ENCODE measurements at regions not wholly inside any gene's neighbourhood (a gene's known extent, or its start where the extent isn't known, plus 50 kb on each side); places are given as distances from the start of the nearest gene placed in this dataset.
"Not testable (repeated sequence)": the region's sequence is repeated elsewhere in the genome, so short reads cannot be mapped to it uniquely, and the experiment has no call there.

DNA sequence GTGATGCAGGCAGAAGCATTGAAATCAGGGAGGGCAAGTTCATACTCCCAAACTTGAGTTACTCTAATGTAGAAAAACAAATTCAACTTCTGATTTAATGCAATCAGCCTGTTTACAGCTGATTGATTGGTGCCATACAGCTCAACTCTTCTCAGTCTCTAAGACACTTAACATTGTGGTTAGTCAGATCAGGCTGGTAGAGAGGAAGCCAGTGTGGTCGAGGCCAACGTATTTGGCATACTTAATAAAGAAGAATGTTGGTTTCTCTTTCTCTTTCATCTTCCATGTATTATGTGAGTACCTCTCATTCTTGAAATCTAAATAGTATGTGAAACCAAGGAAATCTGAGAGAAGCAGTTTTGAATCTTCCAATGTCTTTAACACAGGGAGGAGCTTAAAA lies 255.0 kb upstream of the SLITRK1 start:
- Histone ChIP-seq H3K9me3 (no peaks in the 10 kb centered on the region), H3K27me3 (no peaks in the 10 kb centered on the region), H3K36me3 (no peaks in the 10 kb centered on the region), H3K4me3 (no peak overlapping the region)
- DNase-seq, result no peak

DNA sequence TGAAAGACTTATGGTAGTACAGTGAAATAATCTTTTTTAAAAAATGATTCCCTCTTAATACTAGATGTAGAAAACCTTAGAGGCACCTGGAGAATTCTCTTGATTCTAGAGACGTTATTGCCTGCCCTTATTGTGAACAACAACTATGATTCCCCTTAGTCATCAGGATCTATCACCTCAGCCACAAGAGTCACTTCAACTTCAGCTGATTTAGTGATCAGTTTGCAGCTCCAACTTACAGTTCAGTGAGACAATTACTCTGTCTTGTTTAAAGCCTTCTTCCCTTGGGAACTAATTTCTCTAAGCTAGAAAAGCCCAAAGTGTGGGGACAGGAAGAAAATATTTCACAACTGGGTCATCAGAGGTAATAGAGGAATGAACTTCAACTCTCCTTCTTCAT lies 254.3 kb upstream of the SLITRK1 start:
- H3K27me3 ChIP-seq, result no peaks in the 10 kb centered on the region
- no peaks in the 10 kb centered on the region for H3K36me3 ChIP-seq
- no peak for DNase-seq
- no peaks in the 10 kb centered on the region for H3K9me3 ChIP-seq
- H3K4me3 ChIP-seq, result no peak overlapping the region

DNA sequence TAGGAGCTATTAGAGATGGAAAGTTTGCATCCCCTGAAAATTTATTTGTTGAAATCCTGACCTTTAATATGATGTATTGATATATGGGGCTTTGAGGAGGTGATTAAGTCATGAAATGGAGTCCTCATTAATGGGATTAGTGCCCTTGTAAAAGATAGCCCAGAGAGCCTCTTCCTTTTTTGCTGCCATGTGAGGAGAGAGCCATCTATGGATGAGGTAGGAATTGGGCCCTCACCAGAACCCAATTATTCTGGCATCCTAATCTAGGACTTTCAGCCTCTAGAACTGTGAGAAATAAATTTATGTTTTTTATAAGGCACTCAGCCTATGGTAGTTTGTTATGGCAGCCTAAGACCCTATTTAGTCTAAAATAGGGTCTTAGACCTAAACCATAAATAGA lies 250.2 kb upstream of the SLITRK1 start:
- Histone ChIP-seq H3K36me3 (no peaks in the 10 kb centered on the region), H3K4me3 (no peak overlapping the region), H3K9me3 (no peaks in the 10 kb centered on the region), H3K27me3 (no peaks in the 10 kb centered on the region)
- no peak for DNase-seq

DNA sequence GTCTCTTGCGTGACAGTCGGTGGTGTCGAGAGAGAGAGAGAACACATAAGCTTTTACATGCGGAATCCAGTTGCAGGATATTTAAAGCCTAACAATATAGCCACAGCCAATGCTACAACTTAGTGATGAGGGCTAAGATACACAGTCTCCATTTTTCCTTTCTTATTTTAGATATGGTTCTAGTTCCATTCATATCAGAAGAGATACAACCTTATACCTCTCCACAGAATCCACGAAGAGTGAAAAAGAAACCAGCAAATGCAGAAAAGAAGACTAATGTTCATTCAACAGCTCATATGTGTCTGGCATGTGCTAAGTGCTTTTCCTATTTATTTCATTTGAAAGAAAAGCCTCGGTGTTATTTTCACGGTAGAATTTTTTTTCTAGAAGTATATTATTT lies 249.0 kb upstream of the SLITRK1 start:
- Histone ChIP-seq H3K4me3 (no peak overlapping the region), H3K36me3 (no peaks in the 10 kb centered on the region), H3K27me3 (no peaks in the 10 kb centered on the region), H3K9me3 (no peaks in the 10 kb centered on the region)
- DNase-seq, result no peak

DNA sequence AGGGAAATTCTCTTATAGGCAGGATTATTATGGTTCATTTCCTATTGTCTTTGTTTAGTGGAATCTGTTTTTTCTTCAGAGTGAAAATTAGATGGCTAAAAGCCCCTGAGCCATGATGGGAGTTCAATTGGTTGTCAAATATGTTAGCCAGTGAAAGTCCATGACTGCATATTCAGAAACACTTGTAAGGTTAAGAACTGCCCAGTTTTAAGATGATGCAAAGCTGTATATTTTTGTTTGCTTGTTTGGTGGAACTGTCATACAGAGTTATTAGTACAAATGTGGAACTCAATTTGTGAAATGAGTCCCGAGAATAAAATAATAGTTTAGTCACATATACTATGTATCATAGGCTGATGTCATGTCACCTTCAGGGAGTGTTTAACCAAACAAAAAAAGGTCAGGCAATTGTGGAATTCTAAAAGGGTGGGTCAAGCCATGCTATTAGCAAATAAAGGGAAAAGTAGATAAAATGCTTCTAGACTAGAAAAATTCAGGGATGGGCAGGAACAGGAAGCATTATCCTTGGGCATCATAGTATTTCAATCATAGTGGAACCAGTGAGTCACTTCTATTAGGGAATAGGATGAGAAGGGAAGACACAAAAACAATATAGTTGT lies 248.3 kb upstream of the SLITRK1 start:
- Histone ChIP-seq H3K9me3 (no peaks in the 10 kb centered on the region), H3K27me3 (no peaks in the 10 kb centered on the region), H3K36me3 (no peaks in the 10 kb centered on the region), H3K4me3 (no peak overlapping the region)
- DNase-seq, result no peak

DNA sequence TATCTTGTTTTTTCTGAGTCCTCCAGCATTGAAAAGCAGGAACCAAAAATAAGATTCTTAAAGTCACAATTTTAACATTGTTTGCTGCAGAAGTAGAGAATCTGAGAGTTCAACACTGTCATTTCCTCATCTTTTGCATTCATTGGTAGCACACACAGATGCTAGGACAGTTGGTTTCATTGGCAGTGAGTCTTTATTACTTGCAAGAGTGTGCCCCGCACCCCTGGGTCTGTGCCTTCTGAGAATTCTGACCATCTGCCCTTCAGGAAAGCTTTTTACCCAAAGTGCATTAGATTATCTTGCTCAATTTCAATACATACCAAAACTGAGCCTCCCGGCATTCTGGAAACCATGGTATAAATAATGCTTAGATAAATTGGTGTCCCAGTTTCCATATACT lies 247.7 kb upstream of the SLITRK1 start:
- no peaks in the 10 kb centered on the region for H3K36me3 ChIP-seq
- no peak for DNase-seq
- H3K4me3 ChIP-seq, result no peak overlapping the region
- no peaks in the 10 kb centered on the region for H3K9me3 ChIP-seq
- no peaks in the 10 kb centered on the region for H3K27me3 ChIP-seq

DNA sequence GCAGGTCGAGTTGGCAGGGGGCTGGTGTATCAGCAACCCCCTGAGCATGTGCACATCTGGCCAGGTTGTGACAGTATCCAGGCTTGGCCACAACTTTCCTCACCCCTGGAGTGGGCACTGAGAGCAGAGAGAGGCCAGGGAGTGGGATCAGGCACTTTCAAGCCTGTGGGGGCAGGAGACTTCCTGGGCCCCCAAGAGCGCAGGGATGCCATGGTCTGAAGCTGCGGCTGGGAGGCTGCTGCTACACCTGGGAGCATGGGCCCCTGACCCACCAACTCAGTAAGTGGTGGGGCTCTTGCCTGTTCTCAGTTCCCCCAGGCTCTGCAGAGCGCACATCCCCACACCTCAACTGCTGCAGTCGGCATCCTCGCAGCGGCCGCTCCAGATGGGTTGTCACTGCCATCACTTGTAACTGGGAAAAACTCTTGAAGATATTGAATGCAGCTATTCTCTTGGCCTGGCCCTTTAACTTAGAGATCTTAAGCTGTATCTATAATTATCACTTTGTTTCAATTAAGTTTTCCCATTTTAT lies 245.4 kb upstream of the SLITRK1 start:
- H3K4me3 ChIP-seq, result no peak overlapping the region

DNA sequence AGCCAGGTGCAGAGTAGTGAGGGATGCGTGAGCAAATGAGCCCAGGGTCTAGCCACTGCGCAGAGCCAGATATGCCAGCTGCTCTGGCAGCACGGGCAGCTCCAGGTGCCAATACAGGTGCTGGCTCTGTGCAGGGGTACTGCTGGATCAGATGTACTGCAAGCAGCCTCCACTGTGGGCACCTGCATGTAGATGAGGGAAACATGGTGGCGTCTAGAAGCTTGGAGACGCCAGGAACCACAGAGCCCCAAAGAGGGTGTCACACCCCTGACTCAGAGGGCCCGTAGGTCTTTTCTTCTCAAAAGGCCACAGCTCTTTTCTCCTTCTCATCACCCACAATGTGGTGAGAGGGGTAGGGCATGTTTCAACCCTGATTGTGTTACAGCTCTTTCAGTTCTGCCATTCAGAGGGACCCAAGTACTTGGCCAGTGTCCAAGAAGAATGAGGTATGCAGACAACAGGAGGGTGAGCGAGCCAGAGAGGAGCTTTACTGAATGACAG lies 244.4 kb upstream of the SLITRK1 start:
- no peaks in the 10 kb centered on the region for H3K9me3 ChIP-seq
- no peak overlapping the region for H3K4me3 ChIP-seq
- no peak for DNase-seq
- H3K27me3 ChIP-seq, result no peaks in the 10 kb centered on the region
- H3K36me3 ChIP-seq, result no peaks in the 10 kb centered on the region

More for the DNA sequence above, 245.4 kb upstream of the SLITRK1 start:
- no peaks in the 10 kb centered on the region for H3K27me3 ChIP-seq
- no peaks in the 10 kb centered on the region for H3K9me3 ChIP-seq
- no peaks in the 10 kb centered on the region for H3K36me3 ChIP-seq
- no peak for DNase-seq

DNA sequence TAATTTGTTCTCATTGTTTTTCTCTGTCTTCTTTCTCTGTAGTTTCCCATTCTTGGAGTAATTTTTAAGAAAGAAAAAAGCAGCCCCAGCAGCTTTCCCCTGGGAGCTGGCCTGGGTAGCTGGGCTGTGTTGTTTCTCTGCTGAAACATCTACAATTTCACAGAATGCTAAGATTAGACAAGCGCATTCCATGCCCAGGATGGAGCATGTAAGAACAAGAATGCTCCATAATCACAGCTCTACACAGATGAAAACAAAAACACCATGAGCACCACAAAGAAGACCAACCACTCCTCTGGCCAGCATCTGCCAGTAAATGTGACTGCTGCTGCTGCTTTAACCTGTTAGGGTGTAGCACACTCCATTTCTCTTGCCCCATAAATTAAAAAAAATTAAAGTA lies 239.2 kb upstream of the SLITRK1 start:
- Histone ChIP-seq H3K27me3 (no peaks in the 10 kb centered on the region), H3K4me3 (no peak overlapping the region), H3K9me3 (no peaks in the 10 kb centered on the region), H3K36me3 (no peaks in the 10 kb centered on the region)
- DNase-seq, result no peak

DNA sequence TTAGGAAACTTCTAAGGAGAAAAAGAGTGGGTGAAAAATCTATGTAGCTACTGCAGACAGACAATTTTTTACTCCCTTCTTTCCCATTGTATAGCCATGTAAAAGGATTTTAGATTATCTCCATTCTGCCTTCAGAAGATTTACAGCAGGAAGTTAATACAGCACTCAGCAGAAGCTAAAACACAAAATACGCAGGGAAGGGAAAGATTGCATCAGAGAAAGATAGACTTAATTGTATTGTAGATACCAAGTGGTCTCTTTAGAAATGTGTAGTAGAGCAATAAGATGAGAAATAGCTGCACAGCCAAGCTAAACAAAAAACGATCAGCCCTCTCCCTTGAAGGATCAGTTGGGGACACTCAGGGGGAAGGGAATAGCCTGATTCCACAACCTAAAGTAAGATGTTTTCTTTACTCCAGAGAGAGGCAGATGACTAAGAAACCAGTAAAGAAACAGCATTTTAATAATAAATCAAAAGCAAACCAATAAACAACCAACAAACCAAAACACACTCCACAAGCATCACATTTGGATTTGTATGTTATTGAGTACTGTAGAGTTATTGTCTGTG lies 236.7 kb upstream of the SLITRK1 start:
- H3K27me3 ChIP-seq, result no peaks in the 10 kb centered on the region
- DNase-seq, result no peak
- H3K4me3 ChIP-seq, result no peak overlapping the region
- H3K9me3 ChIP-seq, result no peaks in the 10 kb centered on the region
- no peaks in the 10 kb centered on the region for H3K36me3 ChIP-seq

DNA sequence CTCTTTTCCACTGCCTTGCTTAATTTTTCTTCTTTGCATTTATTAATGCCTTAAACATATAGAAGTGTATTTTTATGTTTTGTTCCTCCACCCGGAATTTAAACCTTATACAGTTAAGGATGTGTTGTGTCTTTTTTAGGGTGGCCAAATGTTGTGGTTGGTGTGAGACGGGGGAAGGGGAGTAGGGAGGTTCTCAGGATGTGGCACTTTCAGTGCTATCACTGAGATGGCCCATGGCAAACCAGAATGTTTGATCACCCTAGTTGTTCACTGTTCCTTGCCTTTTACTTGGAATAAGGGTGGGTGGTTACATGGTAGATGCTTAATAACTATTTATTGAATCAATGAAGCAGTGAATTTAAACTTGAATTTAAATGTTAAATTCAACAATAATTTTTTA lies 216.0 kb upstream of the SLITRK1 start:
- H3K4me3 ChIP-seq, result no peak overlapping the region
- H3K36me3 ChIP-seq, result no peaks in the 10 kb centered on the region
- H3K27me3 ChIP-seq, result no peaks in the 10 kb centered on the region
- no peaks in the 10 kb centered on the region for H3K9me3 ChIP-seq
- no peak for DNase-seq

DNA sequence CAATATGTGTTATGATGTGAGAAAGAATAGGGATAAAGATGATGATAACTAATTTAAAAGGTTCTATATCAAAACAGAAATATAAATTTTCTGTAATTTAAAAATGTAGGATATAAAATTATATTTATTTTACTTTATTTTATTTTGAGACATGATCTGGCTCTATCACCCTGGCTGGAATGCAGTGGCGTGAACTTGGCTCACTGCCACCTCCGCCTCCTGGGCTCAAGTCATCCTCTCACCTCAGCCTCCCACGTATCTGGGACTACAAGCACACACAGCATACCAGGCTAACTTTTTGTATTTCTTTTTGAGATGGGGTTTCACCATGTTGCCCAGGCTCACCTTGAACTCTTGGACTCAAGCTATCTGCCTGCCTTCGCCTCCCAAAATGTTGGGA lies 214.9 kb upstream of the SLITRK1 start:
- no peaks in the 10 kb centered on the region for H3K27me3 ChIP-seq
- no peaks in the 10 kb centered on the region for H3K36me3 ChIP-seq
- no peak for DNase-seq
- no peak overlapping the region for H3K4me3 ChIP-seq
- H3K9me3 ChIP-seq, result no peaks in the 10 kb centered on the region

DNA sequence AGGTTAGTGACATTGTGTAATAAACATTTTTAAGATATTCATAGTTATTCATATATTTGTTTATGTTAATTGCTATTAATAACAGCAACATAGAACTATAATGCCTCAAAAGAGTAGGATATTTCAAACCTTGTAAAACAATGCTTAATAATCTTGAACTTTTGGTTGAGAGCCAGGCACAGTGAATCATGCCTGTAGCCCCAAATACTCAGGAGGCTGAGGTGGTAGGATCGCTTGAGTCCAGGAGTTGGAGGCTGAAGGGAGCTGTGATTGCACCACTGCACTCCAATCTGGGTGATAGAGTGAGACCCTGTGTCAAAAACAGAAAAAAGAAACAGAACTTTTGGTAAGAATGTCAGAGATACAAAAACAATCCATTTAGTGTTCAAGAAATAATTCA lies 213.9 kb upstream of the SLITRK1 start:
- Histone ChIP-seq H3K9me3 (no peaks in the 10 kb centered on the region), H3K4me3 (no peak overlapping the region), H3K27me3 (no peaks in the 10 kb centered on the region), H3K36me3 (no peaks in the 10 kb centered on the region)
- no peak for DNase-seq

DNA sequence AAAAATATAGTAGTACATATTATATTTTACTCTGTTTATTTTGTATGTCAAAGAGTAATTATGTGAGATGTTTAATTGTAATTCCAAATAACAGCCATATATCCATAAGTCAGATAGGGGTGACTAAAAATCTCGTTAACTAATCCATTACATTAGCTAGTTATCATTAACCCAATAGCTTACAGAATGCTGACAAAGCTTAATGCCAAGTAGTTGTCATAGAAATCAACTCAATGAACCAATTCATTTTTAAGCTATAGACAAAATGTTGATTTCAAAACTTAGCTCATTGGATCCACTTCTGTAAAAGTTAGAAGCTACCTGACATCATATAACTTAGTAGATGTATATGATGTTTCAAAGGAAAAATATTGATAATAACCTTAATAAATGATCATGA lies 206.7 kb upstream of the SLITRK1 start:
- Histone ChIP-seq H3K4me3 (no peak overlapping the region), H3K27me3 (no peaks in the 10 kb centered on the region), H3K36me3 (no peaks in the 10 kb centered on the region), H3K9me3 (peaks cover 2% of the 10 kb centered on the region; the same call in 1 of the 2 replicates)
- DNase-seq, result no peak

DNA sequence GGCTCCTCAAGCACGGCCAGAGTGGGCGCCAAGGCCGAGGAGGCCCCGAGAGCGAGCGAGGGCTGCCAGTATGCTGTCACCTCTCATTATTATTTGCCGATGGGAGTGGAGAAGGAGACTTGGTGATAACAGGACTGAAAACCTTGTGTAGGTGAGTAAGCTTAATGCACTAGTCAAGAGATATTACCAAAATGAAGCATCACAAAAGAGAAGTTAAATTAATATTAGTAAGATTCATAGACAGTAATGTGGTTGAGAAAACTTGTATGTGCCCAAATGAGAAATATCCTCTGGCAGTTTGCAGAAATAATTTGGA lies 204.5 kb upstream of the SLITRK1 start:
- H3K36me3 ChIP-seq, result no peaks in the 10 kb centered on the region
- no peak overlapping the region for H3K4me3 ChIP-seq
- DNase-seq, result no peak
- peaks cover 2% of the 10 kb centered on the region; the same call in 1 of the 2 replicates for H3K9me3 ChIP-seq
- no peaks in the 10 kb centered on the region for H3K27me3 ChIP-seq

DNA sequence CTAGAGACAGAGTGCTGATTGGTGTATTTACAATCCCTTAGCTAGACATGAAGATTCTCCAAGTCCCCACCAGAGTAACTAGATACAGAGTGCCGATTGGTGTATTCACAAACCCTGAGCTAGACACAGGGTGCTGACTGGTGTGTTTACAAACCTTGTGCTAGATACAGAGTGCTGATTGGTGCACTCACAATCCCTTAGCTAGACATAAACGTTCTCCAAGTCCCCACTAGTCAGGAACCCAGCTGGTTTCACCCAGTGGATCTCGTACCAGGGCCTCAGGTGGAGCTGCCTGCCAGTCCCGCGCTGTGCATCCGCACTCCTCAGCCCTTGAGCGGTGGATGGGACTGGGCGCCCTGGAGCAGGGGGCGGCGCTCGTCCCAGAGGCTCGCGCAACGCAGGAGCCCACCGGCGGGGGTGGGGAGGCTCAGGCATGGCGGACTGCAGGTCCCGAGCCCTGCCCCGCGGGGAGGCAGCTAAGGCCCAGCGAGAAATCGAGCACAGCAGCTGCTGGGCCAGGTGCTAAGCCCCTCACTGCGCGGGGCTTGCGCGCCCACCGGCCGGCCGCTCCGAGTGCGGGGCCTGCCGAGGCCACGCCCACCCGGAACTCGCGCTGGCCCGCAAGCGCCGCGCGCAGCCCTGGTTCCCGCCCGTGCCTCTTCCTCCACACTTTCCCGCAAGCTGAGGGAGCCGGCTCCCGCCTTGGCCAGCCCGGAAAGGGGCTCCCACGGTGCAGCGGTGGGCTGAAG lies 204.0 kb upstream of the SLITRK1 start:
- not testable (repeated sequence) for H3K4me3 ChIP-seq, H3K36me3 ChIP-seq, H3K27me3 ChIP-seq, H3K9me3 ChIP-seq, DNase-seq

DNA sequence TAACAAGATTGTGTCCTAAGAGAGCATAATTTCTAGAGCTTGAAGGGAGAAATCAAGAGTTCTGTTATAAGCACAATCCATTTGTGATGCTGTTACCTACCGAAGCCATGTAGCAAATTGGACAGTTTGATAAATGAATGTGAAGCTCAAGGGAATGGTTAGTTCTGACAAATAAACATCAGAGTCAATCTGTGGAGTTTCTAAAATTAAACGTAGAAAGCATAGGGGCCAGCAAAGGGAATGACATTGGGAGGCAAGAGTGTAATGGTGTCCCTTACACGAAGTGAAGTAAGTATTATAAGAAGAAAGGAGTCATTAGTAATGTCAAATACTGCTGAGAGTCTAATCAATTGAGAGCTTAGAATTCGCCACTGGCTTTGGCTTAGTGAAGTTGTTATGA lies 200.2 kb upstream of the SLITRK1 start:
- Histone ChIP-seq H3K4me3 (no peak overlapping the region), H3K9me3 (peaks cover 2% of the 10 kb centered on the region; the same call in 1 of the 2 replicates), H3K36me3 (no peaks in the 10 kb centered on the region), H3K27me3 (no peaks in the 10 kb centered on the region)
- no peak for DNase-seq
